IMR-90 (cell line): ENCODE measurements at regions not wholly inside any gene's neighbourhood (a gene's known extent, or its start where the extent isn't known, plus 50 kb on each side); places are given as distances from the start of the nearest gene placed in this dataset.
A peak's percentile ranks its signal among the peaks of the same experiment; 100 is the strongest.

Experiments used
- ATAC-seq: fragments of 200-7000 bp; cut with Tn5 transposase; 2 replicates; pipeline ENCODE4 v1.9.1; 2020; ENCODE audit warnings: low read depth, mild to moderate bottlenecking, moderate library complexity
- BruUV-seq: library from RNA; stranded (reverse); fragments of 400-500 nt; replicated peaks from 2 replicates; lab custom pipeline; 2021; lab: Mats Ljungman, UMichigan
- CTCF ChIA-PET: fragments of 300-600 bp; formaldehyde crosslinking; extraction: SDS; loops from one replicate; lab custom pipeline; 2021; ENCODE audit warnings: antibody characterized with exemption; lab: Yijun Ruan, JAX
- POLR2A ChIA-PET: fragments of 300-600 bp; sonication (Branson Sonifier 250); formaldehyde crosslinking; loops from one replicate; lab custom pipeline; 2022; ENCODE audit warnings: antibody characterized with exemption; ENCODE audit not compliant: unreplicated experiment; lab: Charles Lee
- DNase-seq: peaks from one replicate; pipeline ENCODE4 v3.0.0; 2013
- H2AFZ ChIP-seq: replicated peaks from 2 replicates; pipeline ENCODE3; 2013; ENCODE audit warnings: low read length, mild to moderate bottlenecking; ENCODE audit not compliant: poor library complexity
- H2AK5ac ChIP-seq: 2 replicates; pipeline ENCODE4 v1.6.1; 2013; ENCODE audit warnings: low read depth, low read length, inconsistent platforms
- H2AK9ac ChIP-seq: replicated peaks from 2 replicates; pipeline ENCODE3; 2013; ENCODE audit warnings: mild to moderate bottlenecking, low read depth, low read length, moderate library complexity; ENCODE audit not compliant: poor library complexity
- H2BK120ac ChIP-seq: 2 replicates; pipeline ENCODE4 v1.6.1; 2013; ENCODE audit warnings: low read depth, low read length, inconsistent platforms
- H2BK15ac ChIP-seq: 3 replicates; pipeline ENCODE4 v1.6.1; 2013; ENCODE audit warnings: low read depth, low read length, inconsistent platforms
- H2BK20ac ChIP-seq: 2 replicates; pipeline ENCODE4 v1.6.1; 2013; ENCODE audit warnings: low read depth, mild to moderate bottlenecking, inconsistent platforms, low read length, moderate library complexity
- H2BK5ac ChIP-seq: 2 replicates; pipeline ENCODE4 v1.6.1; 2013; ENCODE audit warnings: mild to moderate bottlenecking, low read depth, low read length, inconsistent platforms; ENCODE audit not compliant: poor library complexity, severe bottlenecking
- H3K14ac ChIP-seq: replicated peaks from 2 replicates; pipeline ENCODE4 v1.6.1; 2013; ENCODE audit warnings: low read depth, low read length, inconsistent platforms
- H3K18ac ChIP-seq: 2 replicates; pipeline ENCODE4 v1.6.1; 2013; ENCODE audit warnings: low read depth, low read length, control low read depth
- H3K23ac ChIP-seq: 2 replicates; pipeline ENCODE4 v1.6.1; 2013; ENCODE audit warnings: low read depth, low read length, inconsistent platforms
- H3K27ac ChIP-seq: 2 replicates; pipeline ENCODE4 v1.5.1; 2013; ENCODE audit warnings: mild to moderate bottlenecking, control low read depth, low read length; ENCODE audit not compliant: insufficient read depth
- H3K27me3 ChIP-seq: 2 replicates; pipeline ENCODE4 v1.6.1; 2013; ENCODE audit warnings: low read length; ENCODE audit not compliant: control insufficient read depth, insufficient read depth
- H3K36me3 ChIP-seq: 2 replicates; pipeline ENCODE4 v1.6.1; 2013; ENCODE audit warnings: low read length, mixed read lengths; ENCODE audit not compliant: control insufficient read depth, insufficient read depth
- H3K4ac ChIP-seq: 2 replicates; pipeline ENCODE4 v1.6.1; 2013; ENCODE audit warnings: low read depth, low read length, inconsistent platforms
- H3K4me1 ChIP-seq: 2 replicates; pipeline ENCODE4 v1.6.1; 2013; ENCODE audit warnings: low read length, mixed read lengths; ENCODE audit not compliant: control insufficient read depth, insufficient read depth
- H3K4me2 ChIP-seq: 2 replicates; pipeline ENCODE4 v1.6.1; 2013; ENCODE audit warnings: low read depth, mild to moderate bottlenecking, control low read depth, low read length, moderate library complexity
- H3K4me3 ChIP-seq: 2 replicates; pipeline ENCODE4 v1.5.1; 2013; ENCODE audit warnings: low read depth, mild to moderate bottlenecking, control low read depth, low read length, moderate library complexity; ENCODE audit not compliant: insufficient read depth
- H3K56ac ChIP-seq: 2 replicates; pipeline ENCODE4 v1.6.1; 2013; ENCODE audit warnings: low read length, inconsistent platforms; ENCODE audit not compliant: insufficient read depth; ENCODE audit errors: extremely low read depth
- H3K79me1 ChIP-seq, 2 experiments: 2 replicates each; pipeline ENCODE4 v1.6.1; 2013; ENCODE audit warnings: low read length in 2 of 2, inconsistent platforms in 1 of 2, low read depth in 1 of 2
- H3K9ac ChIP-seq: 2 replicates; pipeline ENCODE4 v1.6.1; 2013; ENCODE audit warnings: low read depth, low read length, control low read depth
- H3K9me1 ChIP-seq: 2 replicates; pipeline ENCODE4 v1.6.1; 2013; ENCODE audit warnings: low read length, inconsistent platforms; ENCODE audit not compliant: insufficient read depth
- H3K9me3 ChIP-seq: 2 replicates; pipeline ENCODE4 v1.6.1; 2013; ENCODE audit warnings: low read length; ENCODE audit not compliant: control insufficient read depth, insufficient read depth
- H4K20me1 ChIP-seq: 2 replicates; pipeline ENCODE4 v1.6.1; 2013; ENCODE audit warnings: low read length, inconsistent platforms; ENCODE audit not compliant: insufficient read depth
- H4K5ac ChIP-seq: 2 replicates; pipeline ENCODE4 v1.6.1; 2013; ENCODE audit warnings: mild to moderate bottlenecking, low read depth, low read length, control low read depth
- H4K8ac ChIP-seq, 2 experiments: 2 replicates each; pipeline ENCODE4 v1.6.1; 2013; ENCODE audit warnings: low read depth in 2 of 2, low read length in 2 of 2, control low read depth in 1 of 2, inconsistent platforms in 1 of 2
- H4K91ac ChIP-seq: 2 replicates; pipeline ENCODE4 v1.6.1; 2013; ENCODE audit warnings: low read depth, low read length, inconsistent platforms; ENCODE audit not compliant: insufficient read depth
- BHLHE40 ChIP-seq: fragments of 150-350 bp; IDR thresholded peaks from 2 replicates; pipeline ENCODE4 v1.6.1; 2016; ENCODE audit warnings: mild to moderate bottlenecking, low read depth, low read length
- CEBPB ChIP-seq: IDR thresholded peaks from 2 replicates; pipeline ENCODE4 v1.6.1; 2012; ENCODE audit warnings: low read depth, low read length, improper control_type of control experiment
- CHD1 ChIP-seq: IDR thresholded peaks from 2 replicates; pipeline ENCODE4 v1.6.1; 2012; ENCODE audit warnings: low read depth, low read length, improper control_type of control experiment
- ELK1 ChIP-seq: fragments of 150-350 bp; IDR thresholded peaks from 2 replicates; pipeline ENCODE4 v1.6.1; 2016; ENCODE audit warnings: low read depth, mild to moderate bottlenecking, low read length, moderate library complexity, borderline replicate concordance
- FOS ChIP-seq: fragments of 150-350 bp; IDR thresholded peaks from 2 replicates; pipeline ENCODE4 v1.6.1; 2016; ENCODE audit warnings: low read depth, low read length
- MAFK ChIP-seq: IDR thresholded peaks from 2 replicates; pipeline ENCODE4 v1.6.1; 2012; ENCODE audit warnings: low read depth, low read length, improper control_type of control experiment
- MAZ ChIP-seq: IDR thresholded peaks from 2 replicates; pipeline ENCODE4 v1.6.1; 2012; ENCODE audit warnings: low read depth, mild to moderate bottlenecking, low read length, improper control_type of control experiment, moderate library complexity, borderline replicate concordance
- NFE2L2 ChIP-seq: fragments of 150-350 bp; IDR thresholded peaks from 2 replicates; pipeline ENCODE4 v1.6.1; 2016; ENCODE audit warnings: low read depth, mild to moderate bottlenecking, low read length
- POLR2A ChIP-seq: IDR thresholded peaks from 2 replicates; pipeline ENCODE4 v1.6.1; 2012; ENCODE audit warnings: mild to moderate bottlenecking, low read depth, low read length
- RCOR1 ChIP-seq: IDR thresholded peaks from 2 replicates; pipeline ENCODE4 v1.6.1; 2012; ENCODE audit warnings: mild to moderate bottlenecking, low read length, improper control_type of control experiment; ENCODE audit not compliant: insufficient replicate concordance
- RFX5 ChIP-seq: IDR thresholded peaks from 2 replicates; pipeline ENCODE4 v1.8.0; 2012; ENCODE audit warnings: low read depth, mild to moderate bottlenecking, low read length, moderate library complexity
- SMC3 ChIP-seq: fragments of 150-350 bp; IDR thresholded peaks from 2 replicates; pipeline ENCODE4 v1.6.1; 2016; ENCODE audit warnings: low read depth, mild to moderate bottlenecking, antibody characterized with exemption, low read length, moderate library complexity
- WGBS, 2 experiments: methylation state at CpG; one replicate each; pipeline versions ENCODE4 v1.1.5 to v1.1.7; 2013; ENCODE audit warnings: missing lambda C conversion rate in 2 of 2; ENCODE audit not compliant: insufficient read length in 1 of 2; ENCODE audit errors: extremely low coverage in 2 of 2; 5-methylcytosine and 5-hydroxymethylcytosine counted together
- dilution Hi-C: fragments of 300-500 bp; cut with HindIII; formaldehyde crosslinking; loops from one replicate; pipeline ENCODE4 v1.14.3; 2018; ENCODE audit warnings: low sequenced_read_pairs; ENCODE audit not compliant: unreplicated experiment
- in situ Hi-C: fragments of 300-500 bp; cut with MboI; formaldehyde crosslinking; loops from 3 replicates; pipeline ENCODE4 v1.14.3; 2019; ENCODE audit warnings: low sequenced_read_pairs, inconsistent platforms, mixed read lengths
- intact Hi-C: fragments of 100-400 bp; cut with micrococcal nuclease; formaldehyde crosslinking; loops from 2 replicates; pipeline ENCODE4 v1.10.0; 2022
- TF ChIP-seq, protein P1 (sequence below): conservative IDR thresholded peaks from 2 replicates; pipeline ENCODE4 v1.5.1; 2012; ENCODE audit warnings: mild to moderate bottlenecking, low read depth, low read length, improper control_type of control experiment
- TF ChIP-seq, protein P2 (sequence below): fragments of 150-350 bp; IDR thresholded peaks from 2 replicates; pipeline ENCODE4 v1.6.1; 2017; ENCODE audit warnings: mild to moderate bottlenecking, antibody characterized with exemption, low read length, low read depth

DNA sequence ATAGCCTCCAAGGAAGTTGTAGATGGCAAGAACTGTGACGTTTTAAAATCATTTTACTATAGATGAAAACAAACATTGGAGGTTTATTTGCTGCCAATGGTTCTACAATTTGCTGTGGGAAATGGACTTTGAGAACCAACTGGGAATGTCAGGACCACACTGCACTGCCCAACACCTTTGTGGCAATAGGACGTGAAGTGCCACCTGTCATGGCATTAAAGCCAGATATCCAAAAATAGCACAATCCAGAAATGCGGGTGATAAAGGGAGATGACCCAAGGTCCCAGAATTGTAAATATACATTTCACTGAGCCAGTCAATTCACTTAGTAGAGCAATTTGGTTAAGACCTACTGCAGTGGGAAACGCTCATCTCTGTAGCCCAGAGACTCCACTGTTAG, 116.4 kb downstream of the MPP7 start:
- no peak overlapping the region for H2AFZ ChIP-seq
- CTCF ChIA-PET, result no interaction called here
- H3K36me3 ChIP-seq, result no peaks in the 10 kb centered on the region
- no peak overlapping the region for H3K27ac ChIP-seq
- no TSS peak for BruUV-seq
- H4K20me1 ChIP-seq, result no peaks in the 10 kb centered on the region
- H2BK120ac ChIP-seq, result peak overlapping the region; percentile 37
- H2BK15ac ChIP-seq, result peak overlapping the region; percentile 74; the same call in 1 of the 3 replicates
- no peaks in the 10 kb centered on the region for H3K9me1 ChIP-seq
- peak overlapping the region; percentile 8 for H2BK5ac ChIP-seq
- H3K23ac ChIP-seq, result no peak overlapping the region
- H3K4ac ChIP-seq, result peak overlapping the region; percentile 20; the same call in 1 of the 2 replicates
- in situ Hi-C loops (loop anchor here (25.0 kb wide), 1 partner anchor 449 kb away; the partner anchor contains the start of gene MKX), dilution Hi-C loops (no loop called here), intact Hi-C loops (no loop called here)
- peak overlapping the region; percentile 9; the same call in 1 of the 2 replicates for H3K18ac ChIP-seq
- H3K27me3 ChIP-seq, result no peaks in the 10 kb centered on the region
- H3K4me2 ChIP-seq, result no peak overlapping the region
- H2AK5ac ChIP-seq, result no peak overlapping the region
- H3K9ac ChIP-seq, result no peak overlapping the region
- H2AK9ac ChIP-seq, result no peak overlapping the region
- H4K91ac ChIP-seq, result no peak overlapping the region; the same call in 1 of the 2 replicates
- no peak overlapping the region for H3K14ac ChIP-seq
- no peak overlapping the region for H4K5ac ChIP-seq
- no peak overlapping the region; the same call in 1 of the 2 replicates for H2BK20ac ChIP-seq
- no CpG with 5 or more reads among the region's 4 CpGs for WGBS, 2 experiments
- no peak overlapping the region for H3K4me3 ChIP-seq
- H3K4me1 ChIP-seq, result peaks cover 2% of the 10 kb centered on the region; the same call in 1 of the 2 replicates
- H3K79me1 ChIP-seq, result no peaks in the 10 kb centered on the region
- TF ChIP-seq CEBPB, result no peak
- TF ChIP-seq MAZ, result no peak
- TF ChIP-seq, protein P1, sequence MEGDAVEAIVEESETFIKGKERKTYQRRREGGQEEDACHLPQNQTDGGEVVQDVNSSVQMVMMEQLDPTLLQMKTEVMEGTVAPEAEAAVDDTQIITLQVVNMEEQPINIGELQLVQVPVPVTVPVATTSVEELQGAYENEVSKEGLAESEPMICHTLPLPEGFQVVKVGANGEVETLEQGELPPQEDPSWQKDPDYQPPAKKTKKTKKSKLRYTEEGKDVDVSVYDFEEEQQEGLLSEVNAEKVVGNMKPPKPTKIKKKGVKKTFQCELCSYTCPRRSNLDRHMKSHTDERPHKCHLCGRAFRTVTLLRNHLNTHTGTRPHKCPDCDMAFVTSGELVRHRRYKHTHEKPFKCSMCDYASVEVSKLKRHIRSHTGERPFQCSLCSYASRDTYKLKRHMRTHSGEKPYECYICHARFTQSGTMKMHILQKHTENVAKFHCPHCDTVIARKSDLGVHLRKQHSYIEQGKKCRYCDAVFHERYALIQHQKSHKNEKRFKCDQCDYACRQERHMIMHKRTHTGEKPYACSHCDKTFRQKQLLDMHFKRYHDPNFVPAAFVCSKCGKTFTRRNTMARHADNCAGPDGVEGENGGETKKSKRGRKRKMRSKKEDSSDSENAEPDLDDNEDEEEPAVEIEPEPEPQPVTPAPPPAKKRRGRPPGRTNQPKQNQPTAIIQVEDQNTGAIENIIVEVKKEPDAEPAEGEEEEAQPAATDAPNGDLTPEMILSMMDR, result no peak
- TF ChIP-seq POLR2A, result no peak
- no peak for TF ChIP-seq ELK1
- TF ChIP-seq CHD1, result no peak
- no peak for TF ChIP-seq RCOR1
- no peak for TF ChIP-seq NFE2L2
- TF ChIP-seq FOS, result no peak
- no peak for TF ChIP-seq MAFK
- no peak for TF ChIP-seq BHLHE40
- no peak for TF ChIP-seq SMC3
- TF ChIP-seq RFX5, result no peak
- TF ChIP-seq, protein P2, sequence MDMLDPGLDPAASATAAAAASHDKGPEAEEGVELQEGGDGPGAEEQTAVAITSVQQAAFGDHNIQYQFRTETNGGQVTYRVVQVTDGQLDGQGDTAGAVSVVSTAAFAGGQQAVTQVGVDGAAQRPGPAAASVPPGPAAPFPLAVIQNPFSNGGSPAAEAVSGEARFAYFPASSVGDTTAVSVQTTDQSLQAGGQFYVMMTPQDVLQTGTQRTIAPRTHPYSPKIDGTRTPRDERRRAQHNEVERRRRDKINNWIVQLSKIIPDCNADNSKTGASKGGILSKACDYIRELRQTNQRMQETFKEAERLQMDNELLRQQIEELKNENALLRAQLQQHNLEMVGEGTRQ, result no peak
- no peaks in the 10 kb centered on the region for H3K9me3 ChIP-seq
- POLR2A ChIA-PET, result interaction anchor here (0.6 kb wide), 1 partner anchor 498 kb away, joined by 3 read pairs; no protein-coding TSS in a partner anchor
- H4K8ac ChIP-seq, result no peak overlapping the region
- no peak overlapping the region for H3K56ac ChIP-seq
- no peak for DNase-seq
- no peak for ATAC-seq
